ENCODE measurements at regions not wholly inside any gene's neighbourhood (a gene's known extent, or its start where the extent isn't known, plus 50 kb on each side); places are given as distances from the start of the nearest gene placed in this dataset.

DNA sequence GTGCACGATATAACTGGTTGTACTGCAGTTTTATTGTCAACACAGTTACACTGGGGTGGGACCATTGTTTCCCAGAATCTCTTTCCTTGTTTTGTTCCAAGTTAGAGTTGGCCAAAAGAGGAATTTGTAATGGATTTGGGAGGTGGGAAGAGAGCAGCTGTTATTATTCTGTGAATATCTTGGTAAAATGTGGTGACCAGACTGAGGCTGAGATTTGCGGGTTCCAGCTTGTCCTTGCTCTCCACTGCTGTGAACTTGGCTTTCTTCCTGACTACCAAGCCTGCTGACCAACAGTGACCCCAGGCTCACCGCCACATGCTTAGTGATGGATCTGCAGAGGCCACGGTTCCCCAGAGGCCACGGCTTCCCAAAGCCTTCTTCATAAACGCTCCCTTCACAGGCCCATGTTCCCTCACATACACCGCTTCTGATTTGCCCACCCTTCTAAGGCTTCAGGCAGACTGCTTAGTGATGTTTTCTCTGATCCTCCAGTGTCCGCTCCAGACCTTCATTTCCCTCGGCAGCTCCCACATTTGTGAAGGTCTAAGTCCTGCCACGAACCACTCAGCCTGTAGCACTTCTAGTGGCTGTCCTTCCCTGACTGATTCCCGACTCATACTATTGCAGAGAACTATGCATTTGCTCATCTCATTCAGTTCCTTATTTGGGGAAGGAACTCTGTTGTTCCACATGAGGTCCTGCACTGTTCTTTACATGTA lies 525.5 kb upstream of the RGMA start:
- no peak for DNase-seq

DNA sequence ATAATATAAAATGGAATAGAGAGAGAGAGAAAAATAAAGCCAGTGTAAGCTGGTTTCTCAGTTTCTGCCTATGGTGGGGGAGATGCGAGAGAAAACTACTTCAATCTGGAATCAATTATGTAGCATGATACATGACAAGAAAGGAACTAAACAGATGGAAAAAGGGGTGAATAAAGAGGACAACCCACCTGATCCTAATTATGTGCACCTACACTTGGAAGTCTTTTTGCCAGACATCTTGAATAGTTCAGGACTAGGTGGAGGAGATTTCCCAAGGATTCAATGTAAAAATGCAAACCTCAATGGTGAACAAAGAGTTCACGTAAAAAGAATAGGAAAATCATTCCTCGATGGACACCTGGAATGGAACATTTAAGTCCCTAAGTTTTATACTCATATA lies 524.4 kb upstream of the RGMA start:
- no peak for DNase-seq

DNA sequence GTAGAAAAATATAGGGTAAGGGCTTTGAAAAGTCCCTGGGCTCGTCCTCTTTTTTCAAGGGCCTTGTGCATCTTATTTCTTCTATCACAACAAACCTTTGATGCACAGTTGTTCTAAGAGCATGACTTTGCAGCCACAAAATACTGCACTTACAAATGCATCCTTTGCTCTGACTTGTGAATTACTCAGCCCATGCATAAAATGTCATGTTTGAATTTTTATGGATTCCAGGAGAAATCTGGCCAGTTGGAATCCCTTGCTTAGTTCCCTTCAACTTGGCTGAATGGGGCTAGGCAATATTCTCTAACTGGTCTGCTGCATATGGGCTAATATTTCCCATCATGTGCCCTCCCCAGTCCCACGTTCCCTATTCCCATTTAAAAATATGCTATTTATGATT lies 523.9 kb upstream of the RGMA start:
- no peak for DNase-seq

DNA sequence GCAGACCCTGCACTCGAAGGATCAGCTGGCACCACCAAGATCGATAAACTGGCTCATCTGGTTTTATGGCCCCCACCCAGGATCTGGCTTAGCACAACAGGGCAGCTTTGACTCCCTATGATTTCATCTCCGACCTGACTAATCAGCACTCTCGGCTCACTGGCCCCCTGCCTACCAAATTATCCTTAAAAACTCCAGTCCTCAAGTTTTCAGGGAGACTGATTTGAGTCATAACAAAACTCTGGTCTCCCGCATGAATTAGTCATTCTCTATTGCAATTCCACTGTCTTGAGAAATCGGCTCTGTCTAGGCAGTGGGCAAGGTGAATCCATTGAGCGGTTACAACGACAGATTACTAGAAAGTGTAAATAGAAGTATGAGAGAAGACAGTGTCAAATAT lies 521.9 kb upstream of the RGMA start:
- DNase-seq: no peak

DNA sequence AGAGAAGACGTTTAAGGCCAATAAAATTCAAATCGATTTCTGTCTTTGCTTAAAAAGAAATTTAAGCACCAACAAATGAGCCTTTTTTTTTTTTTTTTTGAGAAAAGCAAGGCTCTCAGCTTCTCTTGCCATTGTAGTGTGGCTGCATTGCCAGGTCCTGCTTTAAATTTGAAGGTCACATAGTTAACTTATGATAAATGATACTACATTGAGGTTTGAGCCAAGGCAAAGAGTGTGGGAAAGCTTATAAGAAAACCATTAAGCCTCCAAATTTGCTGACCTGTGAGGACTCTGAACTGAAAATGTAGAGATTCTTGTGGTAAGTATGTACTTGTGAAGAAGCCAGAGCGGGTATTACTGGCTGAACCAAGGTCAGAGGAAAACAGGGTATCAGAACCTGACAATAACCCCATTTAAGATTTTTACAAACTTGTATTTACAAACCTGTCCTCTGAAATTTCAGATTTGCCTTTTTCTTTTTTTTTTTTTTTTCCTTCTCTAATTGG lies 519.7 kb upstream of the RGMA start:
- DNase-seq: no peak

DNA sequence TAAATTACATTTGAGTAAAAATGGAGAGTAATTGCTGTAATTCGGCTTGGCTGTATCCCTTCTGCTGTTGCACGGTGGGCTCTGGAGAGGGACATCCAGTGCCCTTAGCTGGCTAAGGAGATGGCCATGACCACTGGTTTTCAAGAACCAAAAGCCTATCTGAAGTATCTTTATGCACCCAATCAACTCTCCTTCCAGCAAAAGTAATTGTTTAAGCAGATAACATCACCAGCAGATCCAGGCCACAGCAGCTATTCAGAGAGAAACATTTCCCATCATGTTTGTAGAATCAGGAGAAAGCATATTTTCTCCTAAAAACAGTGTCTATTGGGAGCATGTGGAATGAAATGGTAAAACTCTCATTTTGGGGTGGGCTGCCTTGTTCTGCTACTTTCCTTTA lies 514.5 kb upstream of the RGMA start:
- DNase-seq: no peak

DNA sequence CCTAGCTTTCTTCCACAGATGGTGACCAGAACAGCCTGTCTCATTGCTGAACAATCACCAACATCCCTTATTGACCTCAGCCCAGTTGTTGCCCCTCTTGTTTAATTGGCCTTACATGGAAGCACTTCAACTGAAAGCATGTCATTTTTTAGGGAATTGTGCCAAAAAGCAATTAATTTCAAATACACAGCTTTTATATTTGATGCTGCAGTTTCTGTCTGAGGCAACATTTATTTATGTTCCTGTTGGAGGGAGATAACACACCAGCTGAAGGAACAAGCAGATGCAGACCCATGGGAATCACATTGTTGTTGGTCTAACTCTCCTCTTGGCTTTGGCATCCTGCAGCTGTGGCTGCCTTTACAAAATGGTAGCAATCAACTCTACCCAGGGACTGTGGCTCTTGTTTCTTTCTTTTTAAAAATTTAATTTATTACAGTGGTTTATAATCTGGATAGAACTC lies 498.1 kb upstream of the RGMA start:
- DNase-seq: no peak

DNA sequence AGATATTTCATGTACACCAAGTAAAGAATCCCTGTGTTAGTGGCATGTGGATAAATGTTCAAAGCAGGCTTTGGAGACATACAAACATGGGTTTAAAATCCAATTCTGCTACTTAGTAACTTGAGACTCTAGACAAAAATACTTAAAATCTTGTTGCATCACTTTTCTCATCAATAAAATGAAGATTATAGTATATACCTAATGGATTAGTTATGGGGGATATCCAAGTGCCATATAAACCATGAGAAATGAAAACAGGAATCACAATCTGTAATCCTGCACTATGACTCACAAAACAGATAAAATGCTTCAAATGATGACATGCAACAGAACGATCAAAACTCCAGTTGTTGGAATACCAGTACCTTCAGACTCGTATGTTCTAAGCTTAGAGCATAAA lies 496.0 kb upstream of the RGMA start:
- DNase-seq: no peak

DNA sequence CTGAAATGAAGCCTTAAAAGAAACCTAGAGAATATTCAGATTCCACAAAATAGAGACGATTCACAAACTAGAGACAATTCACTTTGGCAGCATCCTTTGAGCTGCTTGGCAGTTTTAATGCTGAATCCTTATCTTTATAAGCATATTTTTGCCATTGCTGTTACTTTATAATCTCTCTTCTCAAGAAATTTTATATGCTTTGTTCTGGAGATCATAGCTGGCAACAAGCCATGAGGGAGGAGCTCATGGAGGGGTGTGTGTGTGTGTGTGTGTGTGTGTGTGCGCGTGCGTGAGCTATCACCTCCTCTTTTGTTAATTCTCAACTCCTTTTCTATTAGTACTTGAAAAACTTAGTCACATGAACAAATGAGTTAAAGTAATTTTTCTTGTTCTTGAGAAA lies 495.0 kb upstream of the RGMA start:
- no peak for DNase-seq

DNA sequence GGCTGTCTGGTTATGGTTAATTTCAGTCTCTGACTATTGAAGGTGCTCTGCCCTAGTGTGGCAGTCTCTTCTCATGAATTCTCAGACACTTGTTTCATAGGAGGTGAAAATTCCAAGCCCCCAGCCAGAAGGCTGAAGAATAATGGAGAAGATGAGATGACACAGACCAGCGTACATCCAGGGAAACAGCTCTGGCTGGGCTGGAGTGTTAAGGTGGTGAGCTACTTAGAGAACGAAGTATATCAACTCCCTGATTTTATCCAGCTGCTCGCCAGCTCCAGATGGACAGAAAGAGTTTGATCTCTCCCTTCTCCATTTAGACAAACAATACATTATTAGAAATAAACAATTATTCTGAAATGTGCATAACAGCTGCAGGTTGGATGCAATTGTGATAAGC lies 494.5 kb upstream of the RGMA start:
- DNase-seq: no peak

DNA sequence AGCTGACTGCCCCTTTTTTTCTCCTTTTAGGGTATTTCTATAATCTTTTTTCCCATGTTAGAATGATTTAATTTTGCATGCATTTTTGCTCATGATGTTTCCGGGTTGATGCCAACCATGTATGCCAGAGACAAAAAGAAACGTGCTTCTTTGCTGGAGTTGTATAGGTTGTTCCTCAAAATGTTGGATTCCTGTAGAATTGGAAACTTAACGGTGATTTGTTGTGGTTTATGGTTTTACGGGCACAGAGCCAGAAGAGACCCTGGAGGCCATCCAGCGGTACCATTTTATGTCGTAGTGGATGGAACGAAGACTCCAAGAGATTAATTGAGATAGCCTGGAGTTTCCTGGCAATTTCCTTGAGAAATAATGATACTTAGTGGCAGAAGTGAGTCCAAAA lies 481.5 kb upstream of the RGMA start:
- no peak for DNase-seq

DNA sequence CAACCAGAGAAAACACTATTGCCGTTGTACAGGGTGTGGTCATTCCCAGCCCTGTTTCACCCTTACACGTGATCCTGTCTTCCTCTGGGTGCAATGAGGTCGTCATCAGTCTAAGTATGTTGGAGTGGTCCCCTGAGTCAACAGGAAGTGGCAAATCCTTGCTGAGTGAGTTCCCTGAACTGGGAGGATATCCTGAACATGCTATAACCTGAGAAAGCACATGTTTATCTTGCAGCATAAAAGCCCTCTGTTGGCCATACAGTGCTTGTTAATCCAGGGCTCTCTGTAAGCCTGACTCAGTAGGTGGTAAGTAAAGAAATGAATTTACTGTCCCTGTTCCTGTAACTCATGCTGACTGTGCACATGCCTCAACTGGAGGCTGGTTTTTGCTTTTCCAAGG lies 477.8 kb upstream of the RGMA start:
- DNase-seq: no peak

DNA sequence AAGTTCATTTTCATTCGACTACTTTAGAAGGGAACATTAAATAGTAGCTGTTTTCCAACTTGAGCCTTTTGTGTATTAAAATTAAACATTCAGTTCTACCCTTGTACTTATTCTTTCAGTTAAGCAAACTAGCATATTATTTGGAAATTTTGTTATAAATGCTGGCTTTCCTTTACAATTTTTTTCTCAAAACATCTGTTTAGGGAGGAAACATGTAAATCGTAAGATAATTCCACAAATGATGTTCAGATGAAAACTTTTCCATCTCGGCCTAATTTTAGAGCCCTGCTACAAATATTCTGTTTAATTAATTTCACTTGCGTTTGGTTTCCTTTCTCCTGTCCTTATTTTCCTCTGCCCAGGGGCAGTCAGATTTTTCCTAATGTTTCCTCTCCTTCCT lies 476.2 kb upstream of the RGMA start:
- no peak for DNase-seq

DNA sequence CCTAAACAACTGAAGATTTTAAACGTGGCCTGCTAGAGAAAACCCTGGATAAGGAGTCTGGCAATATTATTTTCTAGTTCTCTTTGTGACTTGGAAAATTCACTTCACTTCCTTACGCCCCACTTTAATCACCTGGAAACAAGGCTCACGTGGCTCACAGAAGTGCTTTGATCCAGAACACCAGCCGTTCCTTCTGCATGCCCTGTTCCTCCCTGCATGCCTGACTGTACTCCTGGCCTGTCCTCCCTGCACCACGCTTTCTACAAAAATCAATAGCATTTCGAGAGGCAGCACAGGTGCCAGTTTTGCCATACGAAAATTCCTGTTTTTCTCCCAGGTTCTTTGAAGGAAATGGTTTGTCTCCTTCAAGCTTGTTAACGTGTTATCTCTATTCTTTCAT lies 474.2 kb upstream of the RGMA start:
- DNase-seq: no peak

DNA sequence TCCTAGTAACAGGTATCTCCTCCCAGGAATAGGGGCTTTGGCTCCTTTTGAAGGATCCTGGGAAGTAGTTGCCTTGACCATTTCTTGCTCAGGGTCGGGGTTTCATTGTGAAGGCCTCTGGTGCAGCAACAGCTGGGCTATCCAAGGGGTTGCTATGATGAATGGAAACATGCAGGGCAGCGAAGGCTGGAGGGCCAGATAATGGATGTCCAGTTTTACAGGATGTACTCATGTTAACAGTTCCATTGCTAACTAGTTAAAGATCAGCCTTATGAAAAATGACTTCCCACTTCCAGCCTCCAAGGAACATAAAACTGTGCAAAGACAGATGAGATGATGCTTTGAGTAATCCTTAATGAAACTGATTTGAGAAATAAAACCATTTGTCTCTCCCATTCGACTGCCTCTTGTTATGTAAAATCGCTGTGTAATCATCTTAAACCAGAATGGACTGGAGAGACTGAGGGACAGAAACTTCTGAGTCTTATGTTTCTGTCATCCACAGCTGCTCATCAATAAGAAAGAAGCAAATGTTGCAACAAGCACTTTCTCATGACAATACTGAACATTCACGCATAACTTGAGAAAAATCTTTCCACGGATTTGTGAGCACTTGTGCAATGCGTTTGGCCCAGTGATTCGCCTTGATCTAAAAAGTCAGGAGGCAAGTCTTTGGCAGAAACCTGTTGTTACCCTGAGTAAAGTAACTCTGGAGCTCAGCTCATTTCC lies 473.5 kb upstream of the RGMA start:
- no peak for DNase-seq

DNA sequence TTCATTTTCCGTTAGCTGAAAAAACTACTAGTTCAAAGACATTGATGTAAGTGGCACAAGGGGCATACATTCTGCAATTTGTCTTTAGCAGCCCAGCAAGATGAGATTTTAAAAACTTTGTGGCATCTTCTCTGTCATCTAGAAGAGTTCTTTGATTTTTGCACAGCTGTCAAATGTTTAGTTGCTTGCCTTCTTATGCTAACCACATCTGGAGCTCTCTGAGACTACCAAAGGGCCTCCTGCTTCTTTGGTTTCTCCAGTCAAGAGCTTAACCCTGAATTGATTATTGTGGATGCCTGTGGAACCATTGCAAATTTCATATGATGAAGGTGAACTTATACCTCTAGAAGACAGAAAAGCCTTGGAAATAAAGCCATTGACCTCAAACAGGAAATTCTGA lies 468.7 kb upstream of the RGMA start:
- DNase-seq: no peak

DNA sequence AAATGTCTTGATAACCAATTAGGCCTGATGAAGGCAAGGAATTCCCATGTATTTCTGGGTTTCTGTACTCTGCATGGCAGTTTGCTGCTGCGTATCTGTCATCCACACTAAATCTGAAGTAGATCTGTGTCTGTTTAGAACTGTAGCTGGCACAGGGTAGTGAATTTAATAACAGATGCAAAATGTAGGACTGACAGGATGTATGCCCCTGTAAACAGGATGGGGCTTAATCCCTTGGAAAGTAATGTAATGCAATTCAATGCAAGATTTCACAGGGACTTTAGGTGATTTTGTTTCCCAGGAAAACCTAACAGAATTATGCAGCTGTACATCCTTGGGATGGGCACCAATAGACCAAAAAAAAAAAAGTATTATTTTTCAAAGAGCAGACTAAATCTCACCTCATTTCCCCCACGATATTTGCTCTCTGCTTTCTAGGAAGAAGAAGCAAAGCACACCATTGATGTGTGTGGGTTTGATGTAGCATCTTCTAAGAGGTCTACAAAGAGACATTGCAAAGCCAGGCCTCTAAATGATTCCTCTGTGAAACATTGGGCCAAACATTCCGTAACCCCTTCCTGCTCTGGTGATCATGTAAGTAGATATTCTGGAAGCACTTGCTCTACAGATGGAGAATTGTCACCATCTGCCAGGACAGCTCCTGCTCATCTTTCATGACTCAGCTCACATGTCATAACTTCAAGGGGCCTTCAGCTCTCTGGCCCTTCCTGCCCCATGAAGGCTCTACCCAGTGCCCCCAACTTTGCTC lies 464.3 kb upstream of the RGMA start:
- DNase-seq: no peak

DNA sequence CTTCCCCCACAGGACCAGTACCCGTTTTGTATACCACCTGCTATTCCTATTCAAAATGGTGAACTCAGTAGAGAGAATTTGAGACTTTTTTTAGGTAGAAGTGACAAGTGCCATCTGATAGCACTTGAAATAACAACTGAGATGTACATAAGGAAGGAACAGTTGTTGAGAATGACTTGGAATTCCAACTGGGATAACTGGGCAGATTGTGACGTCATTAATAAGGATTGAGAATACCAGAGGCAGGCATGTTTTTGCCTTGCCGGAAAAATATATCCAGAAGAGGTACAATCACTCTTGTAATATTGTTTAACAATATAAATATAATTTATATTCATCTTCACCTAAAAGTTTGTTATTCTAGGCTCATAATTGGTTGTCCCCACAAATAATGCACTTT lies 454.1 kb upstream of the RGMA start:
- no peak for DNase-seq

DNA sequence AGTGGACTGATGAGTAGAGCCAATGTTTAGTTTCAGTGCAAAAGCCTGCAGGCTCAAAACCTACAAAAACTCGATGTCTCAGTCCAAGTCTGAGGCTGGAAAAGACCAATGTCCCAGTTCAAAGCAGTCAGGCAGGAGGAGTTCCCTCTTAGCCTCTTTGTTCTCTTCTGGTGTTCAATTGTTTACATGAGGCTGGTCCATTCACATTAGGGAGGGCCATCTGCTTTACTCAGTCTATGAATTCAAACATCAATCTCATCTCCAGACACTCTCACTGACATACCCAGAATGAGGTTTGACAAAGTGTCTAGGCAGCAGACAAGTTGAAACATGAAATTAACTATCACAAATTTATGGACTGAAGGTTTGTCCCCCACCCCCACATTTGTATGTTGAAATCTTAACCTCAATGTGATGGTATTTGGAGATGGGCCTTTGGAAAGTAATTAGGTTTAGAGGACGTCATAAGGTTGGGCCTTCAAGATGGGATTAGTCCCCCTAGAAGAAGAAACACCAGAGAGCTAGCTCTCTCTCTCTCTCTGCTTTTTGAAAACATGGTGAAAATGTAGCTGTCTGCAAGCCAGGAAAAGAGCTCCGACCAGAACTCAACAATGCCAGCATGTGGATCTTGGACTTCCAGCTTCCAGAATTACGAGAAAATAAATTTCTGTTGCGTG lies 438.5 kb upstream of the RGMA start:
- DNase-seq: no peak

DNA sequence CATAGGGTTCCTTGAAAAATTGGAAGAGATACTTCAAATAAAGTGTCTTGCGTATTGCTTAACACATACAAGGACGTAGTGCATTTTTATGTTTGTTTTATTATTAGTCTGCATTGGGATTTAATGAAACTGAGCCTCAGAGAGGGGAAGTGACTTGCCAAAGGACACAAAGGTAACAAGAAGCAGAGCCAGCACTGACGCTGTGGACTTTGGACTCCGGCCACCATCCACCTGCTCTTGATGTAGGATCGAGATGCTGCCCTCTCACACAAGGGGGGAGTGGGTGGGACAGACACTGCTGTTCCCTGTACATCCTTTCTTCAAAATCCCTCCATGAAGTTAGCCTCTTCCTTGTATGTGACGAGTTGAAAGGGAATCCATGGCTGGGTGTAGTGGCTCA lies 435.4 kb upstream of the RGMA start:
- DNase-seq: no peak

DNA sequence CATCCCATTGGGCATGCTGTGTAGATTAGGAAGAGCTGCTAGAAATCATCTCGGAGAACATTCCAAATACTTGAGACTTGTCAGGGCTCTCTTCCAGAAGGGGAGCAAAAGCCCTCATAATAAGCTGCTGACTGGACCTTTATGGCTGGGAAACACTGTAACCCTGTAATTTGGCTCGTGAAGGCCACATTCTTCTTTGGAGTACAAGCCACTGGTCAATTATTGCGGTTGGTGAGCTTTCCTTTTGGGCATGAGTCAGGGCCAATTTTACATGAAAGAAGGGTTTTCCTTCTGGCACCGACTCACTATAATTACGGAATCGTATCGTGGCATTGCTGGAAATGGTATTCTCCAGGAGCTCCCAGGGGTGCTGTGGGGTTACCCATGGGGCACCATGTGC lies 434.5 kb upstream of the RGMA start:
- DNase-seq: no peak

DNA sequence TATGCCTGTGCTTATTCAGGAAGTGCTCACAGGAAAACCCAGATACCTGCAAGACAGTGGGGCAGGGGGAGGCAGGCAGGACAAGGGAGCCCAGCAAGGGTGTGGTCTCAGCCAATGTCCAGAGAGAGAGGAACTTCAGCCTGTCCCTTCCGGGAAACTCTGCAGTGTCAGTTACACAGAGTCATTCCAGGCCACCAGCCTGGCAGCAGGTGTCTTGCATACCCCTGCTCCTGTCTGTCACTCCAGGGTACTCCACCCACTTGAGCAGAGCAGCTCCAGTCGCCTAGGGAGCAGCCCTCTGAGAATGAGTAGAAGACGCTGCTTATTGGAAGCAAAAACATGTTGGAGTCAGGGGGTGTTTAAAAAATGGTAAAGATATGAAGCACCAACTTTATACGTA lies 431.2 kb upstream of the RGMA start:
- DNase-seq: no peak

DNA sequence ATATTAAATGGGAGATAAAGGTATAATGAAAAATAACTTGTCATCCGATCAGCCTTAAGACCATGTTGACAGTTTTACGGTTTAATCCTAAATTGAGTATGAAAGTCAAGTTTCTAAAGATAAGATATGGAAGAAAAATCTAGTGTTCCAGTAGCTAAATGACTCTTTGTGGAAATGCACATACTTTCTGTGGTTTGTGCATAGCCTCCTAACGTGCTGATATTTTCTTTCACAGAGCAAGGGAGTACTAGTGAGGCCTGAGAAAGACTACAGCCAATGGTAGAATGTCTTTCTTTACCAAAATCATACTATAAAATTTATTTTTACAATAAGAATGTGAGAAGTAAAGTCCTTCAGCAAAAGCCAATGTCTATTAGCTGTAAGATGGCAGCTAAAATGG lies 430.6 kb upstream of the RGMA start:
- DNase-seq: no peak
